Stomach (tissue), 8 donors: ENCODE measurements at regions not wholly inside any gene's neighbourhood (a gene's known extent, or its start where the extent isn't known, plus 50 kb on each side); places are given as distances from the start of the nearest gene placed in this dataset.
A peak's percentile ranks its signal among the peaks of the same experiment; 100 is the strongest.

Experiments used
- DNase-seq, 2 donors: peaks; one replicate each; pipeline versions ENCODE4 v3.0.0 to v3.0.0-alpha.2; 2013 to 2019
- H3K27ac ChIP-seq, 5 donors: fragments of 200-600 bp in 4 of 5; sonication (generic) in 4 of 5; one replicate each; pipeline ENCODE4 v1.5.1; 2013 to 2019; ENCODE audit warnings: mild to moderate bottlenecking in 1 of 5, moderate library complexity in 1 of 5
- H3K27me3 ChIP-seq, 3 donors: fragments of 200-600 bp; sonication (generic); one replicate each; pipeline ENCODE4 v1.5.1; 2017 to 2019; ENCODE audit warnings: mixed run types in 1 of 3
- H3K36me3 ChIP-seq, 4 donors: fragments of 200-600 bp; sonication (generic); 1 replicate in 3 of 4; 2 replicates in 1 of 4; pipeline ENCODE4 v1.5.1; 2016 to 2019
- H3K4me1 ChIP-seq, 4 donors: fragments of 200-600 bp; sonication (generic); one replicate each; pipeline ENCODE4 v1.5.1; 2016 to 2019
- H3K4me3 ChIP-seq, 4 donors: fragments of 200-600 bp; sonication (generic) in 3 of 4; one replicate each; pipeline ENCODE4 v1.5.1; 2016 to 2019; ENCODE audit warnings: mild to moderate bottlenecking in 1 of 4
- H3K9me3 ChIP-seq, 4 donors: fragments of 200-600 bp; sonication (generic); one replicate each; pipeline ENCODE4 v1.5.1; 2016 to 2019
- EP300 ChIP-seq: sonication (generic); formaldehyde crosslinking; IDR thresholded peaks from one replicate; pipeline ENCODE4 v1.6.1; 2017; ENCODE audit warnings: antibody characterized with exemption
- POLR2A ChIP-seq, 4 donors: fragments of 450-650 bp; IDR thresholded peaks; one replicate each; pipeline ENCODE4 v1.6.1; 2016; ENCODE audit warnings: antibody characterized with exemption in 4 of 4, control low read depth in 2 of 4, mild to moderate bottlenecking in 1 of 4, moderate library complexity in 1 of 4
- POLR2AphosphoS5 ChIP-seq, 3 donors: sonication (generic); formaldehyde crosslinking; IDR thresholded peaks; one replicate each; pipeline ENCODE4 v1.6.1; 2016; ENCODE audit warnings: antibody characterized with exemption in 3 of 3
- WGBS, 5 donors: extraction: QIAGEN DNeasy Blood & Tissue Kit in 3 of 5; methylation state at CpG; one replicate each; pipeline versions ENCODE4 v1.1.5 to v1.1.7; 2013 to 2018; 5-methylcytosine and 5-hydroxymethylcytosine counted together
- intact Hi-C: fragments of 100-400 bp; cut with DNase I; formaldehyde crosslinking; loops from one replicate; pipeline ENCODE4 v1.15.1; 2023; ENCODE audit warnings: low total_unique reads
- TF ChIP-seq, protein P1 (sequence below), 7 experiments: fragments of 450-650 bp in 4 of 7; fragments of 200-600 bp in 3 of 7; sonication (generic) in 3 of 7; IDR thresholded peaks; one replicate each; pipeline ENCODE4 v1.5.1; 2016 to 2019; ENCODE audit warnings: antibody characterized with exemption in 7 of 7, control low read depth in 2 of 7, mild to moderate bottlenecking in 1 of 7
- donor health status: healthy with polysubstance abuse.
- donor health status: Bipolar disorder and iron deficiency.
- donor health status: healthy.

DNA sequence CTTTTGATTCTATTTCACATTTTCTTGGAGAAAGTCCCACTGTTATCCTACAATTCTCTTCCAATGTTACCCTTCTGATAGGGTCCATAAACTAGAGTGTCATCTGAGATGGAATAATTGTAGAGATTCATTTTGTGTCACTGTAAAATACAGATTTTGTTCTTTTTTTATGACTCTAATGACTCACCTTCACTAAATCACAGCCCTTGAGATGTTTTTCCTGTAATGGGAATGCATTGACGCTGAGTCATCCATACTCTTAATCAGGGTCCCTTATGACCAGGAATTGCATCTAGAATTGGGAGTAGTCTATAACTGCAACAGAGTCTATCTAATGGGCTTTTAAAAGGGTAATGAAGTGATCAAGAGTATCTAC lies 315.5 kb downstream of the TGFB2 start:
- no peaks in the 10 kb centered on the region for H3K36me3 ChIP-seq
- H3K4me1 ChIP-seq = peaks cover 0 to 6% (median 2%) of the 10 kb centered on the region in 4 donors
- intact Hi-C loops = no loop called here
- no peak for TF ChIP-seq EP300
- no peak for TF ChIP-seq POLR2A (IDR thresholded peaks at IDR 0.05)
- no peak for TF ChIP-seq POLR2AphosphoS5 (IDR thresholded peaks at IDR 0.05)
- TF ChIP-seq, protein P1, sequence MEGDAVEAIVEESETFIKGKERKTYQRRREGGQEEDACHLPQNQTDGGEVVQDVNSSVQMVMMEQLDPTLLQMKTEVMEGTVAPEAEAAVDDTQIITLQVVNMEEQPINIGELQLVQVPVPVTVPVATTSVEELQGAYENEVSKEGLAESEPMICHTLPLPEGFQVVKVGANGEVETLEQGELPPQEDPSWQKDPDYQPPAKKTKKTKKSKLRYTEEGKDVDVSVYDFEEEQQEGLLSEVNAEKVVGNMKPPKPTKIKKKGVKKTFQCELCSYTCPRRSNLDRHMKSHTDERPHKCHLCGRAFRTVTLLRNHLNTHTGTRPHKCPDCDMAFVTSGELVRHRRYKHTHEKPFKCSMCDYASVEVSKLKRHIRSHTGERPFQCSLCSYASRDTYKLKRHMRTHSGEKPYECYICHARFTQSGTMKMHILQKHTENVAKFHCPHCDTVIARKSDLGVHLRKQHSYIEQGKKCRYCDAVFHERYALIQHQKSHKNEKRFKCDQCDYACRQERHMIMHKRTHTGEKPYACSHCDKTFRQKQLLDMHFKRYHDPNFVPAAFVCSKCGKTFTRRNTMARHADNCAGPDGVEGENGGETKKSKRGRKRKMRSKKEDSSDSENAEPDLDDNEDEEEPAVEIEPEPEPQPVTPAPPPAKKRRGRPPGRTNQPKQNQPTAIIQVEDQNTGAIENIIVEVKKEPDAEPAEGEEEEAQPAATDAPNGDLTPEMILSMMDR (IDR thresholded peaks at IDR 0.05) = no peak
- no peaks in the 10 kb centered on the region for H3K27me3 ChIP-seq
- no peak overlapping the region for H3K4me3 ChIP-seq
- WGBS, 5 donors = 85 to 97% (median 92%) methylated on average over 1 of the region's 1 CpG
- H3K9me3 ChIP-seq = no peaks in the 10 kb centered on the region
- no peak overlapping the region for H3K27ac ChIP-seq
- DNase-seq = no peak

DNA sequence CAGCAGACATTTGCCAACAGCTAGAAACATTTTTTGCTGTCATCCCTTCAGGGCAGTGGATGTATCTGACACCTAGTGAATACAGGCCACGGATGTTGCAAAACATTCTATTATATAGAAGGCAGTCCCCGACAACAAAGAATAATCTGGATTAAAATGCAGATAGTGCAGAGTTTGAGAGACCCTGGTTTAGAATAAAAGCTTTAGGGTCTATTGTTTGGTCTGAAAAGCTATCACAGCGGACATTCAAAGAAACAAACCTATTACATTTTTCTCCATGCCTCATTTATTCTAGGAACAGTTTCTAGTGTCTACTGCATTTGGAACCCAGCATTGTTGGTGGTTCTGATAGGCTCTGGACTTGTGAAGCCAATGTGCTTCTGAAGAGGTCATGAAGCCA lies 316.3 kb downstream of the TGFB2 start:
- Histone ChIP-seq H3K4me1 (peaks cover 0 to 10% (median 3%) of the 10 kb centered on the region in 4 donors), H3K4me3 (no peak overlapping the region), H3K9me3 (no peaks in the 10 kb centered on the region), H3K36me3 (no peaks in the 10 kb centered on the region), H3K27ac (no peak overlapping the region), H3K27me3 (no peaks in the 10 kb centered on the region)
- DNase-seq = no peak
- TF ChIP-seq POLR2AphosphoS5 (IDR thresholded peaks at IDR 0.05) (no peak), EP300 (no peak), POLR2A (IDR thresholded peaks at IDR 0.05) (no peak)
- TF ChIP-seq, protein P1 (IDR thresholded peaks at IDR 0.05) = no peak
- 84 to 90% (median 86%) methylated on average over 3 of the region's 3 CpGs for WGBS, 5 donors
- intact Hi-C loops = no loop called here

DNA sequence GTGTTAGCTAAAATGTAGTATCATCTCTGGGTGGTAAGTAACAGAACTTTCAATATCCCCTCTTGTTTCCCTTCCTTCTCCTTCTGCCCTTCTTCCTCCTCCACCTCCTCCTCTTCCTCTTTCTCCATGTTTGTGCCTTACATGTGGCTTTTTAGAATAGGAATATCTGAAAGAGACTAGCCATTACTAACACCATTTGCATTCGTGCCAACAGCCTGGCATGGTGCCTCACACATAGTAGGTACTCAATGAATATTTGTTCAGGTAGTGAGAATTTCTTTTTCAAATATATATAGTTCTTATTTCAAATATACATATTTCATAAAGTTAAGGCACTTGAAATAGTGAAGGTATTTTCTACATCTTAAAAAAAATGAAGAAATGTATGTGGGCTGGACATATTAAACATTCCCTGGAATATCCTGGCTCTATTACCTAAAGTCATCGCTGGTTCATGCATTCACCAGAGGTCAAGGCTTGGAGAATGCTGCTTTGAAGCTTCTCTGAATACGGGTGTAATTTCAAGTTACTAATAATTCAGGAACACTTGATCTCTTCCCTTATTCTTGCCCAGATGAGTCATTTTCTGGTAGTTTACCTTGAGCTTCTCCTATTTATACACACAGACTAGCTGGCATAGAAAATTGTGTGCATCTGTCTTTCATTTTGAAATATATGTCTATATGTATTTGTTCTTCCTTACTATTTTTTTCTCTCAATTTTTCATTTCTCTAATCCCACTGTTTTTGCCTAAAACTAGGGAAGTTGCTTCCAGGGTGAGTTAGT lies 319.4 kb downstream of the TGFB2 start:
- Histone ChIP-seq H3K27ac (peak overlapping the region in 3 of 5 donors; percentile 34 to 55 (median 42)), H3K9me3 (no peaks in the 10 kb centered on the region), H3K36me3 (no peaks in the 10 kb centered on the region), H3K4me3 (no peak overlapping the region), H3K4me1 (peaks cover 0 to 10% (median 3%) of the 10 kb centered on the region in 4 donors), H3K27me3 (no peaks in the 10 kb centered on the region)
- DNase-seq = no peak
- intact Hi-C loops = no loop called here
- TF ChIP-seq POLR2A (IDR thresholded peaks at IDR 0.05) = no peak
- no peak for TF ChIP-seq EP300
- TF ChIP-seq, protein P1 (IDR thresholded peaks at IDR 0.05) = no peak
- no peak for TF ChIP-seq POLR2AphosphoS5 (IDR thresholded peaks at IDR 0.05)
- 65 to 89% (median 72%) methylated on average over 3 of the region's 3 CpGs for WGBS, 5 donors

DNA sequence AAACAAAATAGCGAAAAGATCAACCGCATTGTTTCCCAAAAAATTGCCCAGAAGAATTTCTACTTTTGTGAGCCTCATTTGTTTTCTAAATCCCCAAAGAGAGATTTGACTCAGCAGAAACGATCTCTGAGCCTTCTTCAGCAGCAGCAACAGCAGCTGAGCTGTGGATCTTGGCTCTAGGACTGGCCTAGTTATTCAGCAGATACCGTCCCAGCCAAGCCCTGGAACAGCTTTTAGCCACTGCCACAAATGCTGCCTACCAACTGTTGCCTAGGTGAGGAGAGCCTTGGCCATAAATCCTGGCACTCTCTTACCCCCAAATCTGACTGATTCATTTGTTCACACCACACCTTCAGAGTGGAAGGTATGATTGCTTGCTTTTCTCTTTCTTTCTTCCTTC lies 320.1 kb downstream of the TGFB2 start:
- Histone ChIP-seq H3K4me3 (no peak overlapping the region), H3K36me3 (no peaks in the 10 kb centered on the region), H3K9me3 (no peaks in the 10 kb centered on the region), H3K4me1 (peaks cover 0 to 10% (median 3%) of the 10 kb centered on the region in 4 donors), H3K27ac (peak overlapping the region in 3 of 5 donors; percentile 34 to 55 (median 42)), H3K27me3 (no peaks in the 10 kb centered on the region)
- peak in 1 of 2 donors; percentile 41 for DNase-seq
- TF ChIP-seq POLR2AphosphoS5 (IDR thresholded peaks at IDR 0.05) = no peak
- WGBS, 5 donors = 32 to 59% (median 48%) methylated on average over 4 of the region's 4 CpGs
- intact Hi-C loops = no loop called here

DNA sequence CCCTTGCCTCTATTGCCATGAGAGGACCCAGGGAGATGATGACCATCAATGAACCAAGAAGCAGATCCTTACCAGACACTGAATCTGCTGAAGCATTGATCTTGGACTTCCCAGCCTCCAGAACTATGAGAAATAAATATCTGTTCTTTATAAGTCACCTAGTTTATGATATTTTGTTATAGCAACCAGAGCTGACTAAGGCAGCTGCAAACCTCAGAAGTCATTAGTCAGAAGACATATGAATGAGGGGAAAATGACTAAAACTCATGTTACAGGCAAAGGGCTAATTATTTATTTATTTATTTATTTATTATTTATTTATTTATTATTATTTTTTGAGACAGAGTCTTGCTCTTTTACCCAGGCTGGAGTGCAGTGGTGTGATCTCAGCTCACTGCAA lies 321.1 kb downstream of the TGFB2 start:
- Histone ChIP-seq H3K4me1 (peaks cover 0 to 10% (median 3%) of the 10 kb centered on the region in 4 donors), H3K4me3 (no peak overlapping the region), H3K36me3 (no peaks in the 10 kb centered on the region), H3K27ac (no peak overlapping the region), H3K27me3 (no peaks in the 10 kb centered on the region), H3K9me3 (no peaks in the 10 kb centered on the region)
- TF ChIP-seq POLR2A (IDR thresholded peaks at IDR 0.05) = no peak
- no peak for TF ChIP-seq EP300
- TF ChIP-seq, protein P1 (IDR thresholded peaks at IDR 0.05) = no peak
- no peak for TF ChIP-seq POLR2AphosphoS5 (IDR thresholded peaks at IDR 0.05)
- DNase-seq = no peak
- intact Hi-C loops = no loop called here
